ENCODE measurements at regions not wholly inside any gene's neighbourhood (a gene's known extent, or its start where the extent isn't known, plus 50 kb on each side); places are given as distances from the start of the nearest gene placed in this dataset.

DNA sequence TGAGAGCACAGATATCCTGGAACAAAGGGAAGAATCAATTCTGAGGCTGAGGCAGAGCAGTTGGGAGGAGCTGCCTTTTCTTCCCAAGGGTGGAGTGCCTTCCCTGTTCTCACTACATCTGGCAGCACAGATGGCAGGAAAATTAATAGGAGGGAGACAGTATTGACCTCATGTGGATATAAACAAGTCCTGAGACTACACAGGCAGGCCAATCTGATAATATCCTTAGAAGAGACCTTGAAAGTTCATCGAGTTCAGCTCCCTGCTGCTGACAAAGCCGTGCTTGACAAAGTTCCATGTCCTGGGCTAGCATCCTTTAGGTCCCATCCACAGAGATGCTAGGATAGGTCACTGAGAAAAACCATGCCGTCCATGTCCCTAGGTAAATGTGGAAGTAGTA, 1451.5 kb downstream of the EFNB2 start:
- H3K27me3 ChIP-seq (ENCODE audit: low read depth), result no peaks in the 10 kb centered on the region
- no peaks in the 10 kb centered on the region for H3K9me3 ChIP-seq (replicated peaks)
- no peak for DNase-seq
- no peak for TF ChIP-seq CTCF (IDR thresholded peaks at IDR 0.05; ENCODE audit: borderline replicate concordance)
- intact Hi-C loops (cut with micrococcal nuclease), result no loop called here
- peaks cover 7% of the 10 kb centered on the region for H3K4me1 ChIP-seq
- no peak overlapping the region for H3K4me3 ChIP-seq
- H3K27ac ChIP-seq (replicated peaks), result peak overlapping the region; percentile 6
- H3K36me3 ChIP-seq, result no peaks in the 10 kb centered on the region

- H3K27me3 ChIP-seq (ENCODE audit: low read depth), result no peaks in the 10 kb centered on the region
- H3K4me1 ChIP-seq, result no peaks in the 10 kb centered on the region
- no peak overlapping the region for H3K4me3 ChIP-seq
- intact Hi-C loops (cut with micrococcal nuclease), result no loop called here
- TF ChIP-seq CTCF (IDR thresholded peaks at IDR 0.05; ENCODE audit: borderline replicate concordance), result no peak
- no peak for DNase-seq
- H3K36me3 ChIP-seq, result no peaks in the 10 kb centered on the region
- H3K9me3 ChIP-seq (replicated peaks), result no peaks in the 10 kb centered on the region
- no peak overlapping the region for H3K27ac ChIP-seq (replicated peaks)
Measured at GRCh38 chr13:105074755-105075154, 1460.7 kb downstream of the EFNB2 start.

DNA sequence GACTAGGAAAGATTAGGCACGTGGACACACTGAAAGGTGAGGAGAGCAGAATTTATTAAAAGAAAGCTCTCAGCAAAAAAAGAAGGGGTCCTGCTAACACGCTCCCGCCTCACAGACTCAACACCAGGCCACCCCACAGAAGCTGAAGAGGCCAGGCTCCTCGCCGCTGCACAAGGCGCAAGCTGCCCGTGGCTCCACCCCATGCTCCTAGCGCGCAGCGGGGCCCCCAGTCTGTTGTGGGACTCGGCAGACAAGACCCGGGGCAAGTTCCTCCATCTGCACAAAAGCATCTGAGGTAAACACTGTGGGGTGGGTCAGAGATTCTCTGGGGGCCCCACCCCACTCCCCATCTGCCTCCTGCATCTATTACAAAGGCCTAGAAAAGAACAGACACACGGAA, 1462.4 kb downstream of the EFNB2 start:
- no peak overlapping the region for H3K27ac ChIP-seq (replicated peaks)
- no peak for DNase-seq

DNA sequence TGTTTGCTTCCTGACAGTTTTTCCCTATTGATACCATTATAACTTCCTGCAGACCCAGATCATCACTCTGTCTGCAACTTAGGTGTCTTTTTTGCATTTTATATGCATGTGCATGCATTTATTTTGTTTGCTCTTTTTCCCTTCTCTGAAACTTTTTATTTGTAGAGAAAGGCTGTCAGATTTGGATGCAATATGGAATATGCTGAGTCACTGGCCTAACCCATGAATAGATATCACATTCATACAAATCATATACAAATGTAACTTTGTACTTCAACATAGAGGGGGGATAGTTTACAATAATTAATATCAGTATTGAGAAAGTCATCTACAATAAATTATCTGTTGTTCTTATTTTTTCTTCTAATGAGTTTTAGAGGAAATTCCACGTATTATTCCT, 1465.0 kb downstream of the EFNB2 start:
- H3K9me3 ChIP-seq (replicated peaks), result no peaks in the 10 kb centered on the region
- no peak overlapping the region for H3K27ac ChIP-seq (replicated peaks)
- no peak for DNase-seq
- TF ChIP-seq CTCF (IDR thresholded peaks at IDR 0.05; ENCODE audit: borderline replicate concordance), result no peak
- no peak overlapping the region for H3K4me3 ChIP-seq
- intact Hi-C loops (cut with micrococcal nuclease), result no loop called here
- H3K4me1 ChIP-seq, result no peaks in the 10 kb centered on the region
- H3K36me3 ChIP-seq, result no peaks in the 10 kb centered on the region
- H3K27me3 ChIP-seq (ENCODE audit: low read depth), result no peaks in the 10 kb centered on the region

More for the DNA sequence above, 1462.4 kb downstream of the EFNB2 start:
- Histone ChIP-seq H3K4me3 (no peak overlapping the region), H3K9me3 (replicated peaks) (no peaks in the 10 kb centered on the region), H3K4me1 (no peaks in the 10 kb centered on the region), H3K36me3 (no peaks in the 10 kb centered on the region), H3K27me3 (ENCODE audit: low read depth) (no peaks in the 10 kb centered on the region)
- no peak for TF ChIP-seq CTCF (IDR thresholded peaks at IDR 0.05; ENCODE audit: borderline replicate concordance)
- intact Hi-C loops (cut with micrococcal nuclease), result no loop called here

DNA sequence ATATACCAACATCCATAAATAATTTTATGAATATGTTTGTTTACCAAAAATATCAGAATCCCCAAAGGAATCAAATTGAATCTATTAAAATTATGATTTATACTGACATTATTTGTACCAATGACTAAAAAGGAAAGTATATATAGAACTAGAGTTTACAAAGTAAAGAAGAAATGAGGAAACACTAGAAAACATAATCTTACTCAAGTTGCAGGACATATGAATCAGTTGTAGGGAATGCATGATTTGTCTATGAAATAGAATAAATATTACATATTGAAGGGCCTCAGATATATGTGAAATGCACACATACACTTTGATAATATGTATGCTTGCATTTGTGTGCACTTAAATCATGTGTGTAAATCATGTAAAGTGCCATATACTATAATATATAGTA, 1466.4 kb downstream of the EFNB2 start:
- H3K27me3 ChIP-seq (ENCODE audit: low read depth), result no peaks in the 10 kb centered on the region
- H3K4me3 ChIP-seq, result no peak overlapping the region
- TF ChIP-seq CTCF (IDR thresholded peaks at IDR 0.05; ENCODE audit: borderline replicate concordance), result no peak
- intact Hi-C loops (cut with micrococcal nuclease), result no loop called here
- H3K9me3 ChIP-seq (replicated peaks), result peaks cover 3% of the 10 kb centered on the region
- no peak overlapping the region for H3K27ac ChIP-seq (replicated peaks)
- H3K4me1 ChIP-seq, result no peaks in the 10 kb centered on the region
- H3K36me3 ChIP-seq, result no peaks in the 10 kb centered on the region
- DNase-seq, result no peak

GRCh38 chr13:105063676-105064075, 1471.8 kb downstream of the EFNB2 start:
- Histone ChIP-seq H3K4me3 (no peak overlapping the region), H3K27me3 (ENCODE audit: low read depth) (no peaks in the 10 kb centered on the region), H3K9me3 (replicated peaks) (peaks cover 15% of the 10 kb centered on the region), H3K4me1 (no peaks in the 10 kb centered on the region), H3K27ac (replicated peaks) (no peak overlapping the region), H3K36me3 (no peaks in the 10 kb centered on the region)
- no peak for DNase-seq
- intact Hi-C loops (cut with micrococcal nuclease), result no loop called here
- TF ChIP-seq CTCF (IDR thresholded peaks at IDR 0.05; ENCODE audit: borderline replicate concordance), result no peak
